HG03354 (cell line): ENCODE measurements at regions not wholly inside any gene's neighbourhood (a gene's known extent, or its start where the extent isn't known, plus 50 kb on each side); places are given as distances from the start of the nearest gene placed in this dataset.
"Not testable (repeated sequence)": the region's sequence is repeated elsewhere in the genome, so short reads cannot be mapped to it uniquely, and the experiment has no call there.

Experiments
- ATAC-seq: cut with Tn5 transposase; IDR thresholded peaks from one replicate; pipeline ENCODE4 v1.9.1; 2021; ENCODE audit warnings: mild to moderate bottlenecking; ENCODE audit not compliant: unreplicated experiment, poor library complexity, severe bottlenecking

DNA sequence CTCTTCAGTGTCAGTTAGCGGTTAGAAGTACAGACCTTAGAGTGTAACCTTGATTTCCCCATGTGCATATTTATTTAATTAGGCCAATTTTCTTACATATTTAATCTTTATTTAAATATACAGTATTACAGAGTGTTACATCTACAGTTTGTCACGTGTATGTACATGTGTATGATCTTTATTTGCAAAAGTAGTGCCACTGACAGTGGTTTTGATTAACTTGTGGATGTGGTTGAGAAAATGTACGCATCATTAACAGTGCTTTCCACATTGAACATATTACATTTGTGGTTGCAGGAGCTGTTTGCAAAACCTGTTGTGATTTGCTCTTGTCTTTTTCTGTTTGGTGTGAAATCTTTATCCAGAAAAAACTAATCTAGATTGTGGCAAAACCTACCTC is 535.5 kb downstream of the FLRT2 start:
- ATAC-seq: no peak

DNA sequence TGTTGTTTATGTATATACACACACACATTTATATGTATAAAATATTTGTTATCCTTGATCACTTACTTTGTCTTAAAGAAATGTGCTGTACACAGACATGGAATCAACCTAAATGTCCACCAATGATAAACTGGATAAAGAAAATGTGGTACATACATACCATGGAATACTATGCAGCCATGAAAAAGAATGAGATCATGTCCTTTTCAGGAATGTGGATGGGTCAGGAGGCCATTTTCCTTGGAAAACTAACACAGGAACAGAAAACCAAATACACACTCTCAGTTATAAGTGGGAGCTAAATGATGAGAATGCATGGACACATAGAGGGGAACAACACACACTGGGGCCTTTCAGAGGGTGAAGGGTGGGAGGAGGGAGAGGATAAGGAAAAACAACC is 534.7 kb downstream of the FLRT2 start:
- ATAC-seq: not testable (repeated sequence)

DNA sequence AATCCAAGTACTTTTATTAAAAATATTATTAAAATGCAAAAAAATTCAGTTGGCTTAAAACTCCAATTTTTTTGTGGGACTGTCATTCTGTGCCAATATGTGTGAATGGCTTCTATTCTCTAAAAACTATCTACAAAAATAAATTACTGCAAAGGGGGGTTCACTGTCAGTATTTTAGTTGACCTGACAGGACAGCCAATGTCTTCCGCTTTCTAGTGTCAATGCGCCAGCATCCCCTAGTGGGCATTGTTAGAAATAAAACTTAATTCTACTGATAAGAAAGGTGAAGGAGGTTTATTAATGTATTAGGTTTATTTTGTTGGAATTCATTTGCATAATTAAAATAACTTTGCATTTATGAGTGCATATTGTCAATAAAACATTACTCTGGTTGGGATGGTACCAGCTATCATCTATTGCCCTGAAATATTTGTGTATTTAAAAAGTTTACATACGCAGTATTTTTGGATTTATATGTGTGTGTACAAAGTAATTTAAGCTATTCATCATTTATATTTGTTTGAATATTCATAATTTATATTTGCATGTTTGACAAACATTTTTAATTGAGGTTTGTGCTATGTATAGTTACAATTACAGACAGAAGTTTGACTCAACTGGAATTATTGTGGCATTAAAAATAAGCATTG is 527.2 kb downstream of the FLRT2 start:
- peak; percentile 72 for ATAC-seq

DNA sequence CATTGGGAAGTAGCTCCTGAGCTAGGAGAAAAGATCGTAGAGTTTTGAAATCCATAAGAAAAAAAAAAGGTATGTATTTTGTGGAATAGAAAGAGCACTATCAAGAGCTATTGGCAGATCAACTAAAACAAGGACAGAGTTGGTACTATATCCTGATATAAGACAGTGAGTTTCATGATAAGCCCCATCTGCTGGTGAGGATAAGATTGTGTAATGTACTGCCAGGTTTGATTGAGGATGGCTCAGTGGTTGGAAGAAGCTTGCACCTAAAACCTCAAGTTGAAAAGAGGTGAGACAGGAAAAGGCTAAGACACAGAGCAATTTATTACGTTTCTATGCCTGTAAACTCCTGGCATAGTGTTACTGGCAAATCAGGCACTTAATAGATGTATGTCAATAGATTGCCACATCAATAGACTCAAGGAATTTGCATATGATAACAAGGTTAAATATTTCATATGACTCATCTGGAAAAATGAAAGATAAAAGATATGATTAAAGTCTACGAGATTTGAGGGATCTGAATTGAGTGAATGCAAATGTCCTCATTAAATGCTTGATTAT is 525.6 kb downstream of the FLRT2 start:
- ATAC-seq: no peak

DNA sequence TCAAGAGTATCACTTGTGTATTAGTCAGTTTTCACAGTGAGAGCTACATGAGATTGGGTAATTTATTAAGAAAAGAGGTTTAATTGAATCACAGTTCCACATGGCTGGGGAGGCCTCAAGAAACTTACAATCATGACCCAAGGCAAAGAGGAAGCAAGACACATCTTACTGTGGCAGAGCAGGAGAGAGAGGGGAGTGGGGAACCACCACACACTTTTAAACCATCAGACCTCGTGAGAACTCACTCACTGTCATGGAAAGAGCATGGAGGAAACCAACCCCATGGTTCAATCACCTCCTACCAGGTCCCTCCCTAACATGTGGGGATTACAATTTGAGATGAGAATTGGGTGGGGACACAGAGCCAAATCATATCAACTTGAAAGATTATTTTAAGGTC is 522.9 kb downstream of the FLRT2 start:
- no peak for ATAC-seq

DNA sequence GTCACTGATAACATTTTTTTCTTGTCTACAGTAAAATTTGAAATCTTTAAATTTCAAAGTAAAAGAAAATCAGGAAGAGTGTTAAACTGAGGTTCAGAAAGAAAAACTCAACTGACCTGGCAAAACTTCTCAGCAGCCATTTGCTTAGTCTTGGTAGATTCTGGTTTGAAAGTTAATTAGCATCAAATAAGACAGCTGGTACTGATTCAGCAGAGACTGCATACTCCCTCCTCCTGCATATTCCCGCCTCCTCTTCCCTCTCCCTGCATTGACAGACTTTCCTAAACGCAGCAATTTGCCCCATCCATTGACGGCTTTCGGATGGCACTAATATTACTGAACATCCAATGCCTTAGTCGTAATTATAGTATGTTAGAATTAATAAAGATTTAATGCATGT is 520.8 kb downstream of the FLRT2 start:
- ATAC-seq: no peak

DNA sequence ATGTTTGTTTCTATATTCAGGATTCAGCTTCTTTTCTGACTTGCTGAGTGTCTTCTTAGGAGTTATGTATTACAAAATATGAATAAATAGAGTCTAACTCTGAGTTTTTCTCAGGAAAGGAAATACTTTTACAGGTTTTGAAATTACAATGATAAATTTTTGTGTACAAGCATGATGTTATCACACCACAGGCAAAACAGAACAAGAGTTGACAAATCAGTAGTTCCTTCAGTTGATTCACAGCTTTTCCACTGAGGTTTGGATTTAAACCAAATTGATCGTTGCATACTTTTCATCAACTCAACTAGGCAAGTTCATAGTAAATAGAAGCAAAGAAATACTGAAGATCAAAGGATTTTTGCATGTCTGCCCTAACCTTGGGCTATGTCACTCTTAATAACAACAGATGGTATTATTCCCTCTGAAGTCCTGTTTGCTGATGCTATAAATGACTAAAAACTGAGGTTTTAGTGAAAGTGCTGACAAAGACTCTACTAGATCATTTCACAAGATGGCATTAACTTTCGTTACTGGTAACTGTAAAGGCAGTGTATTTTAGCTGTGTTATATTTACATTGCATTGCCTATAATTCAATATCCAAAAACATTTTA is 520.2 kb downstream of the FLRT2 start:
- no peak for ATAC-seq

DNA sequence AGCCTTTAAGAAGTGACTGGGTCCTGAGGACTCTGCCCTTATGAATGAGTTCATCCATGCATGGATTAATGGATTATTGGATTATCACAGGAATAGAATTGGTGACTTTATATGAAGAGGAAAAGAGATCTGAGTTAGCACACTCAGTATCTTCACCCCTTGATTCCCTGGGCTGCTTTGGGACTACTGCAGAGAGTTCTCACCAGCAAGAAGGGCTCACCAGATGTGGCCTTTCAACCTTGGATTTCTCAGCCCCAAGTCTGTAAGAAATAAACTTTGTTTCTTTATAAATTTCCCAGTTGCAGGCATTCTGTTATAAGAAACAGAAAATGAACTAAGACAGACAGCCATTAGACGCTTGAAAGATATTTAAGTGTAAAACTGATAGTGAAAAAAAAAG is 509.2 kb downstream of the FLRT2 start:
- ATAC-seq: no peak

DNA sequence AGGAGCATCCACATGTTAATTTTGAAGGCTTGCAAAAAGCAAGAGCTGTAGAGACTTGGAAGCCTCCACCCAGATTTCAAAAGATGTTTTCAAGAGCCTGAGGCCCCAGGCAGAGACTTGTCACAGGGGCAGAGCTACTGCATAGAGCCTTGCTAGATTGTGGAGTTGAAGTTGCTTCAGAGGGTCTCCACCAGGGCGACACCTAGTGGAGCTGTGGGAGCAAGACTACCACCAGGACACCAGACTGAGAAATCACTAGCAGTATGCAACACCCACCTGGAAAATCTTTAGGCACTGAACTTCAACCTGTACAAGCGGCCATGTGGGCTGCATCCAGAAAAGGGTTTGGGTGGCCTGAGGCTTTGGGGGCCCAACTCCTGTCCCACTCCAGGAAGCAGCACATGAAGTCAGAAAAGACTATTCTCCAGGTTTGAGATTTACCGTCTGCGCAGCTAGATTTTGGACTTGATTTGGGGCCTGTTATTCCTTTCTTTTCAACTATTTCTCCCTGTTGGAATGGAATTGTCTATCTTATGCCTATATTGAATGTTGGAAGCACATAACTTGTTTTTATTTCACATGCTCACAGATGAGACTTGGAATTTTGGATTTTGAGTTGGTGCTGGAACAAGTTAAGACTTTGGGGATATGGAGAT is 508.6 kb downstream of the FLRT2 start:
- ATAC-seq: peak; percentile 96

DNA sequence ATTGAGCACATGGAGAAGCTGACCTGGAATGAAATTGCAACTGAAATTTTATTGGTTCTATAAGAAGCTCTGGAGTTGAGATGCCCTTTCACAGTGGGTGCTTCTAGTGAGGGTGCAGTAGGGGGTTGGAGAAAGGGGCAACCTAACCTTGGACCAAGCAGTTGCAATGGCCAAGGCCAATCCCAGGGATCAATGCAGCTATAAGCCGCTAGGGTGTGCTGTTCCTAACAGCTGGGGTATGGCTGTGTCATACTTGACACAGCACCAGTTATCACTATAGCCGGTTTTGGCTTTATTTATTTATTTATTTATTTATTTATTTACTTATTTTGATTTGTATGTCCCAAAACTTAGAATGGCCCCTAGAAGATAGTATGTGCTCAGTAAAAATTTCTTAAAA is 505.9 kb downstream of the FLRT2 start:
- peak; percentile 77 for ATAC-seq

DNA sequence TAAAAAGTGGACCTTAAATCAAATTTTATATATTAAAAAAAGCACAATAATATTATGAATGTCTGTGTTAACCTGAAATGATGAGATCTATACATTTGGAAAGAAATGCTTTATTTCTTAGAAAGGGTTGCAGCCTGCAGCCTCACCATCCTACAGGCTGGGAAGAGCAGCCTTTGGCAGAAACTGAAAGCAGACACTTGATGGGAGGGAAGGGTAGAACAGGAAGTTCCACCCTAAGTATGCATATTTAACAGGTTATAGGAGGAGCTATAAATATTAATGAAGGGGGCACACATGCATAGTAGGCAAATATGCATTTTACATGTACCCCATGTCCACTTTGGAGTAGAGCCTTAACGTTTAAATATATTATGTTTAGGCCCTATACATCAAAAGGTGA is 498.0 kb downstream of the FLRT2 start:
- ATAC-seq: no peak

DNA sequence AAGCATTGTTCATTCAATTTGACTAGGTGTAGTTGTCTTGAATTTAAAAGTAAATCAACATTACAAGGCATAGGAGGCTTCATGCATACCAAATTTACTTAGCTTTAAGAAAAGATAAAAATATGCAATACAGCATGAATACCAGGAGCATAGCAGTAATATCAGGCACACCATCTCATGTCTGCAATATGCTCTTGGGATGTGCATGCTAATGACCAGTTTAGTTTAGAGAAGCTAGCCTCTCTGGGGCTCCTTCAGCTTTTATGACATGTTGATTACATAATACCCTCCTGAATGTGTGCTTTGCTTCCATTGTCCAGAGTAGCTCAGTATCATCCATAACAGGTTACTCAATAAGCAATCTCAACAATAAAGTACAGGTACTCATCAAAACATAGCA is 497.2 kb downstream of the FLRT2 start:
- ATAC-seq: no peak

DNA sequence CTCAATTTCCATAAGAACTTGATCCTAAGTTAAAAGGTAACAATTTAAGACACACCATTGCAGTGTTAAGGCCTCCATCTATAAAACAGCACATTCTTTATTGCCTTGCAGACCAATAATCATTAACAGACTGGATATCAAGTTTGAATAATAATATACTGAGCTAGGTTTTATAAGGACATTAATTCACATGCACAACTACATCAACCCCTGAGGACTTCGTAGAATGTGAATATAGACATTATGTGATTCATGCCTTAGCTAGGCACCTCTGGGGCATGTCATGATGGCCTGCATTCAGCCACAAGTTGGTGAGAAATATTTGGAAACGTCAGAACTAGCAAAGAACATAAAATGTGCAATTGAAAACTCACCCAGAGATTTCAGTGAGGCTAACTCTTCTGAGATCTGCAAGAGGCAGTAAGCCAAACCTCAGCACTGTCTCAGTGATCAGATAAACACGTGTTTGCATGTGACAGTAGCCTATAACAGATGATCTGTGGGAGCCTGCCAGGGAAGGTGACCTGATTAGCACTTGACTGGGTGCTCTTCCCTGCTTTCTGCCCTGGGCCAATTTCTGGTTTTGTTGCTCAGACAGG is 492.2 kb downstream of the FLRT2 start:
- no peak for ATAC-seq

DNA sequence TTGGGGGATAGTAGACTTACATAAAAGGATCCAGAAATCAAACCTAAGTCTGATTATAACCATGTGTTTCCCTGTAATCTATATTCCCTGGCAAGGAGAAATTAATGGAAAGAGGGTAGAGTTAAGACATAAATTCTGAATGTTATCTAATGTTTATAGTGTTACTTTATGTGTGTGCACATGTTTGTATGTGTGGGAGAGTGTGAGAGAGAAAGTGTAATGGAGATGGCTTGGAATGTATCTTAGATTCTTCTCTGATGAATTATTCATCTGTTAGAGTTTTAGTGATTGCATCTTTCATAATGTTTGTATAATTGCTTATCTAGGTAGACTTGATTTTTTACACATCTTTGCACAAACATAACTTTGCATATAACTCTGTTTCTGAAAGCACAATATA is 490.9 kb downstream of the FLRT2 start:
- no peak for ATAC-seq

DNA sequence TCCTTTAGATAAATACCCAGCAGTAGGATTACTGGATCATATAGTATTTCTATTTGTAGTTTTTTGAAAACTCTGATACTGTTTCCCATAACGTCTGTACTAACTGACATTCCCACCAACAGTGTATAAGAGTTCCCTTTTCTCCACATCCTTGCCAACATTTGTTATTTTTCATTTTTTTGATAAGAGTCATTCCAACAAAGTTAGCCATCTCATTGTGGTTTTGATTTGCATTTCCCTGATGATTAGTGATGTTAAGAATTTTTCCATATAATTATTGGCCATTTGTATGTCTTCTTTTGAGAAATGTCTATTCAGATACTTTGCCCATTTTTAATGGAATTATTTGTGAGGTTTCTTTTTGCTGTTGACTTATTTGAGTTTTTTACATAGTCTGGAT is 486.0 kb downstream of the FLRT2 start:
- ATAC-seq: no peak

DNA sequence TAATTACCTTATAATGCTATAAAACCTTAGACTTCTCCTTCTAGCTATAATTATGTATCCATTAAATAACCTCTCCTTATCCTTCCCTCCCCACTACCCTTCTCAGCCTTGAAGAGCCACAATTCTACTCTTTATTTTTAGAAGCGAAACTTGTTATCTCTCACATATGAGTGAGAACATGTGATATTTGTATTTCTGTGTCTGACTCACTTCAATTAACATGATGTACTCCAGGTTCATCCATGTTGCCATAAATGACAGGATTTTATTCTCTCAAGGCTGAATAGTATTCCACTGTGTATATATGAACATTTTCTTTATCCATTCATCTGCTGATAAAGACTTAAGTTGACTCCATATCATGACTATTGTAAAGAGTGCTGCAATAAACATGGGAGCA is 485.6 kb downstream of the FLRT2 start:
- ATAC-seq: no peak

DNA sequence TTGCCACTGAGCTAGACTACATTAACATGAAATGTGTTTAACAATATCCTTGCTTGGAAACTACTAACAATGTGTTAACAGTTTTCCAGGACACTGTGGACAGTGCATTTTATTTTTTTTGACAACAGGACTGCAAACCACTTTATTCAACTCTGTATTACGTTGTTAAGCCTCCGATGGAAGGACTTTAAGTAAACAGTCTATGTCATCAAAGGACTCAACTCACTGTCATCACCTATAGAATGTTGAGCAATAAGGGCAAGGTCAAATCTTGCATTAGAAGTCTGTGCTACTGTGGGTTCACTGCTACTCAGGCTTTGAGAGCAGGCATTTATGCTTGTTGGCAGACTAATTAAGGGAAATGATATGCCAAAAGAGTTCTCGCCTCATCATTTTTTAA is 483.7 kb downstream of the FLRT2 start:
- ATAC-seq: no peak

DNA sequence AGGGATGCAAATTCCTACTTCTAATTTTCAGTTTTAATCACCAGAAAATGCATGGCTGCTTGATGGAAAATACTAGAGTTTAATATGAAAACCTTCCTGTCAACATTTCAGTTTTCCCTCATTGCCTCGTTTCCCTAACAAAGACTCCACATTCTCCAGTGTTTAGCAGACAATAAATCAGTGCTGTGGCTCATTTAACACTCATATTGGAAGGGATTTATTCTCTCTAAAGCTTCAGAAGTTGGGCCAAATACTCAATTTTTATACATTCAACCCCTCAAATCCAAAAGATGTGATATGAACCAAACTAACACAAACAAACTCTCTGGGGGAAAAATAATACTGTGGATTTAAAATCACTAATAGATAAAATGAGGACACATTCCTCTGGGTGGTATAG is 482.5 kb downstream of the FLRT2 start:
- ATAC-seq: no peak

DNA sequence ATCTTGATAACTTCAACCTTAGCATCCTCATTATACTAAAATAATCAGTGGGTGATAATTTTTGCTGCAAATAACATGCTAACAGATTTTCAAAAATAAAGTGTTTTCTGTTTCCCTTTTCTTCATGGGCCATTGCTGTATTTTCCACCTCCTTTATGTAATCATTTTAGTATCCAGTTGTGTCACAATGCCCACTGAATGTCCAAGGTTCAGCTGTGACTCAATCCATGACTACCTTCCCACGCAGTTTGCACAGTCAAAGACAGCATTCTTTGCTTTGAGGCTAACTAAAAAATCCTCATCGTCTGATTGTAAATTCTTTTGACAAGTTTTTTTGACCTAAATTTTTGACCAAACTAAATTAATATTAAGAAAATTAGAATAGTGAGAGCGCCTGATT is 474.1 kb downstream of the FLRT2 start:
- no peak for ATAC-seq

DNA sequence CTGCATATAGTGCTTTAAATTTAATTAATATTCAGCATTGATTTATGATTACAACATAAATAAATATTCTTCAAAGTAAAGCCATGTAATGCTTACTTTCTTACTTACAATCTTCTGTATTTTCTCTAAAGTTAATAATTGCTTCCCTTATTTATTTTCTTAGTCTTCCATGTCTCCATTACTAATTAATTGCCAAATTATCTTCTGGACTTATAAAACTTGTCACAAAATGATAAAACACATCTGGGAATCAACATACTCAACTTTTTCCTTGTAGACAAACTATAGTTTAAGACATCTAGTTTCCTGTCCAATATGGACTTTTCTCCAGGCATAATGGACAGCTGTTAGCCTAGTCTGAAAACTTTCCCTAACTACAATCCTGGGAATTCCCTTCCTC is 466.6 kb downstream of the FLRT2 start:
- ATAC-seq: no peak

DNA sequence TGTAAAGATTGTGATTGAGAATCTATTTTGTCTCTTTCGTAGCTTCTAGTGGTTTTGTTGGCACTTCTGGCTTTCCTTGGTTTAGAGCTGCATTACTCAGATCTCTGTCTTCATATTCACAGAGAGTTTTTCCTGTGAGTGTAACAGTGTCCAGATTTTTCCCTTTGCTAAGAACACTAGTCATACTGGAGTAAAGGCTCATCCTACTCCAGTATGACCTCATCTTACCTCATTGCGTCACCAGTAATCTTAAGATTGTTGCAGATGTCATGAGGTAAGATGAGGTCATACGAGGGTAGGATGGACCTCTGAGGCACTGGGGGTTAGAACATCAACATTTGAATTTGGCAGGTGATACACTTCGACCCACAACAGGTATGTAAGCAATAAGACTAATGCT is 461.2 kb downstream of the FLRT2 start:
- ATAC-seq: no peak
